ENCODE measurements at regions not wholly inside any gene's neighbourhood (a gene's known extent, or its start where the extent isn't known, plus 50 kb on each side); places are given as distances from the start of the nearest gene placed in this dataset. TPM values are rescaled to one million over a fixed set of nuclear protein-coding genes. Genes with fewer than 3 reads are reported as not detected.

DNA sequence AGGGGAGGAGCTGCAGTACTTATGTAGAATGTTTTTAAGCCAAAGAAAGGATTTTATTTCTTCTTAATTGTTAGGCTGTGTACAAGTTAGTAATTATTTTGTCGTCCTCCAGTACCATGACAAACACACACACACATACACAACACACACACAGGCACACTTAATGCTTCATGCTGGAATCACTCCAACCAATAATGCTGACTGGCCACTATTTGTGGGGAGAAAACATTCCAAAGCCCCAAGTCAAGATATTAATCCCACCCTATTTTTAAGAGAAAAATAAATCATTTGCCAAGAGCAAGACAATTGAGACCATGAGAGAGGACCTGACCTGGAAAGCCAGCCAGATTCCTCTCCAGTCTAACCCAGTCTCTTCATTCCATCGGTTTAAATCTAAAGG, 51.8 kb upstream of the TMCO5A start:
- Histone ChIP-seq H3K4me3 (no peak overlapping the region), H3K36me3 (no peaks in the 10 kb centered on the region), H3K27me3 (no peaks in the 10 kb centered on the region), H3K27ac (no peak overlapping the region), H3K9me3 (no peaks in the 10 kb centered on the region), H3K4me1 (no peaks in the 10 kb centered on the region)
- DNase-seq, result no peak
- intact Hi-C loops (cut with DNase I; ENCODE audit: low total_unique reads), result no loop called here
- no peak for TF ChIP-seq POLR2A (IDR thresholded peaks at IDR 0.05)
- no peak for TF ChIP-seq CTCF (IDR thresholded peaks at IDR 0.05)

Small RNA genes in the stretch of these regions (small RNA-seq; reads per million reads assigned to genes)
- not detected for gene RF00017
